Stimulated activated CD8-positive, alpha-beta memory T cell treated with anti-CD3 and anti-CD28 coated beads, Interleukin-4, amount 100 ng/mL, for 4 hours (primary cell): ENCODE measurements at regions not wholly inside any gene's neighbourhood (a gene's known extent, or its start where the extent isn't known, plus 50 kb on each side); places are given as distances from the start of the nearest gene placed in this dataset.

Experiments
- DNase-seq, 2 donors: peaks; one replicate each; pipeline ENCODE4 v3.0.0-alpha.2; 2020; ENCODE audit warnings: low read depth in 2 of 2, low spot score in 1 of 2

GRCh38 chr7:36002900-36003299, 150.2 kb upstream of the EEPD1 start:
- DNase-seq = no peak

GRCh38 chr7:36003343-36003742, 149.7 kb upstream of the EEPD1 start:
- DNase-seq = no peak

DNA sequence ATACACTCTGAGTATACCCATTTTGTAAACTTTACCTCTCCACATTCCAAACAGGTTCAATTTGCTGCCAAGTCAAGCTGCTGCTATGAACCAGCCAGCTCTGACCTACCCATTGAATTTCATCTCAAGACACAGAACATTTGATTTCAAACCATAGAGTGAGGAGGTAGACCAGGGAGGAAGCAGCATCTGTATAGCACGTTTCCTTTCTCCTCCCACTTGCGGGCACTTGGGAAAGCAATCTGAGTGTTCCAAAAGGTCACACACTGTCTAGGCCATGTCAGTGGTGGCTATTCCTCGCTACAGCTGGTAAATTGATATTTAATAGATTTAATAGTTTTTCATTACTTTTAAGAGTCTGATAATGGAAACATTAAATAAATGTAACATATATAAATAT, 147.8 kb upstream of the EEPD1 start:
- DNase-seq = no peak

- no peak for DNase-seq
These were observed 147.2 kb upstream of the EEPD1 start for GRCh38 chr7:36005876-36006275.

DNA sequence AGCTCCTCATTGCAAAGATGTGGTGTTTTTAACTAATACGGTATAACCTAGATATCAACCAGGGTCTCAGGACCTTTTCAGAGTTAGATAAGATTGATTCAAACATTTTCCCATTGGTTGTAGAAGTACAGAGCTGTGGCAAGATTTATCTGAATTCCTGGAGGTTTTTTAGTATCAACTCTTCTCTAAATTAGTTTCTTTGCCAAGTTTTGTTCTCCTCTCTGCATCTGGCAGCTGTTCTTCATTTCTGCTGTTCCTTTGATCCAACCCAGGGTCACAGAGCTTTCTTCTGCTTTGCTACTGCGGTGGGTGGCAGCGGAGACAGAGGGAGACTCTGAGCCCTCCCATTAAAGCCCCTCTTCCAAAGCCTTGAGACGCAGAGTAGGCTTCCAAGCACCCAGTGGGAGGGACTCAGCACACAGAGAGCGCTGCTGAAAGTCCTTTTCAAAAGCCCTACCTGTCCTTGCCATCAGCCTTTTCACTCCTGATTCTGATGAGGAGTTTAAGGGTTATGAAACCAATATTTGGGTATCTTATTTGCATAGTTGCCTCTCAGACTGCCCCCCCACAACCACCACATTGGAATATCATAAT, 146.3 kb upstream of the EEPD1 start:
- DNase-seq = no peak

- no peak for DNase-seq
These were observed 142.1 kb upstream of the EEPD1 start for GRCh38 chr7:36010656-36011587.

DNA sequence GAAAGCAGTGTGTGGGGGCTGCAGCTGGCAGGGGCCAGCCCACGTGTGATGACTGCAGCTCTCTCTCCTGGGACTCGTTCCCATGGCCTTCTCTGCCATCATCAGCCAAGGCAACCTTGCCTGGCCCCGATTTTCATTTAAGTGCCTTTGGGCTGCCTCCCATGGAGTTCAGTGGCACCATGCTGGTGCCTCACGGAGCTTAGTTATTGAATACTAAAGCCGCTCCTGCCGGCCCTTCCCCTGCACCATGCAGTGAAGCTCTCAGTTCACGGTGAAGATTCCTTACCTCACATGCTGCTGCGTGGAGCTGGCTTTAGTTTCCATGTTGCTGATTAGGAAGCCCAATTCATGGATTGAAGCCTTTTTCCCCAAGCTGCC, 141.5 kb upstream of the EEPD1 start:
- no peak for DNase-seq

- DNase-seq = no peak
These were observed 139.6 kb upstream of the EEPD1 start for GRCh38 chr7:36013246-36014014.

DNA sequence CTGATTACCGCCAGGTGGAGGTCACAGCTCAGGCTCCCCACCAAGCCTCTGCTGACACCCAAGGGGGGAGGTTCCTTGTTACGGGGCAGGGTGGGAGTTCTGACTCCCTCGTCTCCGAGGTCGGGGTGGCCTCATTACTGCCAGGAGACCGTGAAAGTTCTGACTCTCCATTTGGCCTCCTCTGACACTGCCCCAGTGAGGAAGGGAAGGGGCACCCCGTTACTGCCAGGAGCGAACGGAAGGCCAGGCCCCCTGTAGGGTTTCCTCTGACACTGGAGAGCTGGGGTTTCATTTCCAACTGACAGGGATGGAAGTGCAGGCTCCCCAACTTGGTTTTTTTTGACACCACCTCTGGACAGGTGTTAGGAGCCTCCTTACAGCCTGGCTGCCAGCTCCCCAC, 138.1 kb upstream of the EEPD1 start:
- DNase-seq = no peak

GRCh38 chr7:36015733-36016132, 137.3 kb upstream of the EEPD1 start:
- no peak for DNase-seq

DNA sequence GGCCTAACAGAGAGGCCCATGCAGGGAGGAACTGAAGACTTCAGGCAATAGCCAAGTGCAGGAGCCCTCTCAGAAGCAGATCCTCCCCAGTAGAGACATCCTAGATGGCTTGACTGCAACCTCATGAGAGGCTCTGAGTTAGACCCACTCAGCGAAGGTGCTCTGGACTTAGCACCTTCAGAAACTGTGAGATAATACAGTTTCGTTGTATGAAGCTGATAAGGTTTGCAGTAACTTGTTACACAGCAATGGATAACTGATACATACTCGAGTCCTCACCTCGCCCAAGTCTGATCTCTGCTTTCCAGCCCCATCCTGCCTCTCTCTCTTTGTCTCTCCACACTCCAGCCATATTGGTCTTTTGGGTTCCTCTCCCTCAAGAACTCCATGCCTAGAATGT, 136.4 kb upstream of the EEPD1 start:
- DNase-seq = no peak

DNA sequence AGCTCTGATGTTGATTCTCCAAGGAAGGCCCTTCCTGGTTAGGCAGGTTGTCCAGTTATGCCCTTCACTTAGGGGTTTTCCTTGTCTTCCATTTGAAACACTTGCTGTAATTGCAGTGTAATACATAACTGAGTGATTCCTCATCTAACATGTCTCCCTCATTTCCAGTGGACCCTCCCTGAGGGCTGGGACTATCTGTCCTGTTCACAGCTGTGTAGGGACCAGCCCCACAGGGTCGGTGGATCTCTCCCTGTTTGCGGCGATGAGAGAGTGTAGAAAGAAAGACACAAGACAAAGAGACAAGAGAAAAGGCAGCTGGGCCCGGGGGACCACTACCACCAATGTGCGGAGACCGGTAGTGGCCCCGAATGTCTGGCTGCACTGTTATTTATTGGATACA, 135.9 kb upstream of the EEPD1 start:
- no peak for DNase-seq

GRCh38 chr7:36018816-36019484, 134.1 kb upstream of the EEPD1 start:
- no peak for DNase-seq

DNA sequence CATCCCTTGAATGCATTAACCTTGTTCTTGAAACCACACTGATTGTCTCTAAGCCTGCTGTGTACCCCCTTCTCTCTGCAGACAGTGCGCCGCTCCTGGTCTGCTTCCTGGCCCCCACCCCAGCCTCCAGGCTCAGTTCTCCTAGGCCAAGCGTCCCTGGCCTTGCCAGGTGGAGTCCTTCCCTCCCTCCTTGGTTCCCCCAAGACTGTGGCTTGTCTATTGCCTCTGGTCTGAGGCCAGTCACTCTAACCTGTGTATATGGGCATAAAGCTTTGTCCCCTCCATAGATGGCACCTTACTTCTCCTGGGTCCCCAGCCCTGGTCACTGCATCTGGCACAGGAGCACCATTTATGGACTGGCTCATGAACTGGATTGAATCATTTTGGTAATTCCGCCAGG, 133.5 kb upstream of the EEPD1 start:
- no peak for DNase-seq

DNA sequence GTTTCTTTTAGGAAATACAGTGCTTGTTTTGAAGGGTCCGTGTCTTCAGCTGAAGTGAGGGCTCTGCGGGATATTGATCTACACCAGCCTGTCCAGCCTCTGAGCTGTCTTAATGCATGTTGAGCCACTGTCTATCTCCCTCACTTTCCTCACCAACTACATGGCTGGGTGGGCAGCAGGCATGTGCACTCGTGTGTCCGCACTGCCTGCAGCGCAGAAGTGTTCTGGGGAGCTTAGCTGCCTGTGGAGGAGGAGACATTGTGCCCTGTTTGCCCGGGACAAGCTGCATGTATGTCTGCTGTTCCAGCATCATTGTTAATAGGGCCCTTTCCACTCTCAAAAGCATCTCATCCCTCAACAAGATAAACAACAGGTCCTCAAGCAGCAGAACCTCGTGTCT, 133.1 kb upstream of the EEPD1 start:
- no peak for DNase-seq

GRCh38 chr7:36021367-36021766, 131.7 kb upstream of the EEPD1 start:
- DNase-seq = no peak

- DNase-seq = no peak
These were observed 131.0 kb upstream of the EEPD1 start for GRCh38 chr7:36021917-36022550.

- DNase-seq = no peak
These were observed 130.0 kb upstream of the EEPD1 start for GRCh38 chr7:36023033-36023560.

DNA sequence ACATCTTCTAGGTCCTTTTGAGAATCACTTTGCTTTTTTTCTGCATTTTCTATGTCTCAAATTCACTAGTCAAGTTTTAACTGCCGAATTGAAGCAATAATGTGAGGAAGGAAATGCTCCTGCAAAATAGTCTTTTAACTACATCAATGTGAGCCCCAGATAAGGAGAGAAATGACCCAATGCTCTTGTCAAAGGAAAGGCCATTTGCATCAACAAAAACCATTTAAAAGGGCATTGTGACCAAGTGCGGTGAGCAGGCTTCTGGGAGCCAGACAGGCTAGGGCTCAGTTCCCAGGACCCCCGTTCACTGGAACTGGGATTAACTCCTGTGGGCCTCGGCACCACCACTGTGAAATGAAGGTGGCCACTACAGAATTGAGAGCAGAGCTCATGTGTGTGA, 127.9 kb upstream of the EEPD1 start:
- DNase-seq = no peak

- DNase-seq = no peak
These were observed 123.7 kb upstream of the EEPD1 start for GRCh38 chr7:36029311-36029710.
